NCI-H146 treated with DMSO at 0.1 percent for 48 hours (cell line): ENCODE measurements at regions not wholly inside any gene's neighbourhood (a gene's known extent, or its start where the extent isn't known, plus 50 kb on each side); places are given as distances from the start of the nearest gene placed in this dataset.

Experiments used
- DNase-seq: peaks from one replicate; lab custom pipeline; 2025; ENCODE audit not compliant: unreplicated experiment; lab: John Stamatoyannopoulos, UW

- DNase-seq = no peak
Measured at GRCh38 chr20:24862606-24863005, 86.5 kb upstream of the CST7 start.

GRCh38 chr20:24863356-24863755, 85.7 kb upstream of the CST7 start:
- DNase-seq = no peak

- DNase-seq = no peak
Measured at GRCh38 chr20:24866008-24866407, 83.1 kb upstream of the CST7 start.

GRCh38 chr20:24866742-24867141, 82.3 kb upstream of the CST7 start:
- no peak for DNase-seq

- no peak for DNase-seq
Measured at GRCh38 chr20:24867556-24867955, 81.5 kb upstream of the CST7 start.

- no peak for DNase-seq
Measured at GRCh38 chr20:24868396-24868927, 80.6 kb upstream of the CST7 start.

- no peak for DNase-seq
Measured at GRCh38 chr20:24868959-24869358, 80.1 kb upstream of the CST7 start.

- DNase-seq = no peak
Measured at GRCh38 chr20:24870057-24870456, 79.0 kb upstream of the CST7 start.

GRCh38 chr20:24870881-24871280, 78.2 kb upstream of the CST7 start:
- peak; percentile 67 for DNase-seq

- no peak for DNase-seq
Measured at GRCh38 chr20:24871480-24872213, 77.4 kb upstream of the CST7 start.

- DNase-seq = peak; percentile 34
Measured at GRCh38 chr20:24872291-24873024, 76.6 kb upstream of the CST7 start.

- DNase-seq = no peak
Measured at GRCh38 chr20:24873025-24873620, 75.9 kb upstream of the CST7 start.

GRCh38 chr20:24875078-24875477, 74.0 kb upstream of the CST7 start:
- no peak for DNase-seq

- DNase-seq = no peak
Measured at GRCh38 chr20:24877652-24878051, 71.4 kb upstream of the CST7 start.

- no peak for DNase-seq
Measured at GRCh38 chr20:24878657-24879056, 70.4 kb upstream of the CST7 start.

- DNase-seq = no peak
Measured at GRCh38 chr20:24879875-24880274, 69.2 kb upstream of the CST7 start.

- no peak for DNase-seq
Measured at GRCh38 chr20:24880356-24880755, 68.7 kb upstream of the CST7 start.

GRCh38 chr20:24890286-24890685, 58.8 kb upstream of the CST7 start:
- DNase-seq = no peak

- DNase-seq = no peak
Measured at GRCh38 chr20:24891546-24892393, 57.3 kb upstream of the CST7 start.

GRCh38 chr20:24892522-24892921, 56.5 kb upstream of the CST7 start:
- no peak for DNase-seq

- no peak for DNase-seq
Measured at GRCh38 chr20:24892931-24893330, 56.1 kb upstream of the CST7 start.
